ENCODE measurements at regions not wholly inside any gene's neighbourhood (a gene's known extent, or its start where the extent isn't known, plus 50 kb on each side); places are given as distances from the start of the nearest gene placed in this dataset.

DNA sequence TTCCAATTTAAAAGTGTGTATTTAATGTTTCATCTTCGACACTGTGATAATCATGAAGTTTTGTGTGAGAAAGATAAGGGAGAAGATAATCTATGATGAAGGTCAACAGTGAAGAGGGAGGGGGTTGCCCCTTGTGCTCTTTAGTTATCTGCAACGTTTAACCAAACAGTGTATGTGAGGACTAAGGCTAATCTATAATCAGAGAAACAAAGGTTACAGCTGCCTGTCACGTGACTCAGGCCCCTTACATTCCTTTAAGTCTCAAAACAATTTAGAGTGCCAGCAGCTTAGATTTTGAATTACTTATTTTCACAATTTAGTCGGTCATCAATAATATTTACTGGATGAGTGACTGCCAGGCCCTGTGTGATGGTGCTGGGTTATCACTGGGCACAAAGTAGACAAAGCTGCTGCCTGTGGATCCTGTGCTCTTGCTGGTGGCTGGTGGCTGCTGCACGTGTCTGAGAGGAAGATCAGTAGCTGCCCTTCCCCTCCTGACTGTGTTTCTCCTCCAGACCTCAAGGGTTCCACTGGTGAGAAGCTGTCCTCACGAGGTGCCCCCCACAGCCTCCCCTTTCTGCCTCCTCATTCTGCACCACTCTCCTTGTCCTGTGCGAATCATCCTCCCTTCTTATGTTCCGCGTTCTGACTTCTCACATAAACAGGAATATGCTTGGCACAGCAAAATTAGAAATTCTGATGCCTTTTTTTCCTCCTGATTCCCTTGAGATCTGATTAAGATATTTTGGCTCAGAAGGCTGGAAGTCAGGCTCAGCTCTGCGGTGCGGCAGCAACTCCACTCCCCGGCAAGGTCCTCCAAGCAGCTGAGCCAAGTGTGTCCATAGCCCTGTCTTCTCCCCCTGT is 331.1 kb upstream of the B3GAT1 start:
- DNase-seq, result no peak

DNA sequence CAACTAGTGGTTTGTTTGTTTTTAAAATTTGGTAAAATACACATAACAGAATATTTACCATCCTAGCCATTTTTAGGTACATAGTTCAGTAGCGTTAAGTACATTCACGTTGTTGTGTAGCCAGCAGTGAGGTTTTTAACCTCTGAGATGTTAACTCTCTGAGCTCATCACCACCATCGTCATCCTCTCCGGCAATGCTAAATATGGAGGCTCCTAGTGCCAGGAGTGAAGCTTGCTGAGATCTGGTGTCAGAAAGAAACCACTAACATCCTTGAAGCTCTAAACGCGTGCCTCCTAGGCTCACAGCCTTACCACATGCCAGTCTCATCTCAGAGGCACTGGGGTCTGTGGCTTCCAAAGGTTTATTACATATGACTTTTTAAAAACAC is 330.2 kb upstream of the B3GAT1 start:
- DNase-seq, result no peak

DNA sequence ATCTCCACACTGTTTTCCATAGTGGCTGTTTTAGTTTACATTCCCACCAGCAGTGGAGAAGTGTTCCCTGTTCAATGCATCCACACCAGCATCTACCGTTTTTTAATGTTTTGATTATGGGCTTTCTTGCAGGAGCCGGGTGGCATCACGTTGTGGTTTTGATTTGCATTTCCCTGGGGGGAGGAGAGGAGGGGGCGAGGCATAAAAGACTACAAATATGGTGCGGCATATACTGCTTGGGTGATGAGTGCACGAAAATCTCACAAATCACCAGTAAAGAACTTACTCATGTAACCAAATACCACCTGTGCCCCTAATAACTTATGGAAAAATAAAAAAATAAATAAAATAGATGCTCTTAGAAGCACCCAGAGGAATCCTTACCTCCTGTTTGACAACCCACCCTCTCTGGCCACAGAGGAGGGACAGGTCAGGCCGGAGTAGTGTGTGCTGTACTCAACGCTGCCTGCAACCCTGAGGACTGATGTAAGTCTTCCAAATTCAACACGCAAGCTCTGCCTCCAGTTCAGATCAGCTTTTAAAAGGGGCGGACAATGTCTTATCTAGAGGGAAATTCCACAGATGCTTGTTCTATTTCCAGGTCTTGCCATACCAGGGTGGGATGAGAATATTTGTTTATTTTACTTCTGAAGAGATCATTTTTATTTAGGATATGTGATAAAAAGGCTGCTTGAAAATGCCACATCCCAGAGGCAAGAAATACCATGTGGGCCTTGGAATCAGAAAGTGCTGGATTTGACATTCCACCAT is 329.6 kb upstream of the B3GAT1 start:
- no peak for DNase-seq

DNA sequence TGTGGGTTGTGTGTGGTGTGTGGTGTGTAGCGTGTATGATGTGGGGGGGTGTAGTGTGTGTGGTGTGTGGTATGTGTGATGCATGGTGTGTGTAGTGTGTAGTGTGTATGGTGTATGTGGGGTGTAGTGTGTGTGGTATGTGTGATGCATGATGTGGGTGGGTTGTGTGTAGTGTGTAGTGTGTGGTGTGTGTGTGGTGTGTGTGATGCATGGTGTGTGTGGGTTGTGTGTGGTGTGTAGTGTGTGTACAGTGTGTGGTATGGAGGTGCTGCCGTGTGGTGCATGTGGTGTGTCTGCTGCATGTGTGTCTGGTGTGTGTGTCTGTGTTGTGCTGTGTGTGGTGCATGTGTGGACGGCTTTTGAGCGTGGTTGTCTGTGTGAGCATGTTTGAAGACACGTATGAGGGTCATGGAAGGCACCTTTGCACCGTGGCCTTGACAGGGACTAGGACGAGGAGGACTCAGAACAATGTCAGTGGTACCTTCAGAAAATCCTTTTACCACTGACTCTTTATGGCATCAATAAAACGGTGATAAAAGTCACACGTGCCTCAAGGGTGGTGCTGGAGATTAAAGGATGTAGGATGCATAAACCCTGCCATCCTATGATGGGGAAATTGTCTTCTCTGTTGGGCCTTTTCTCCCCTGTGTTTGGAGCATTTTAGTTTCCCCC is 328.7 kb upstream of the B3GAT1 start:
- DNase-seq, result no peak

DNA sequence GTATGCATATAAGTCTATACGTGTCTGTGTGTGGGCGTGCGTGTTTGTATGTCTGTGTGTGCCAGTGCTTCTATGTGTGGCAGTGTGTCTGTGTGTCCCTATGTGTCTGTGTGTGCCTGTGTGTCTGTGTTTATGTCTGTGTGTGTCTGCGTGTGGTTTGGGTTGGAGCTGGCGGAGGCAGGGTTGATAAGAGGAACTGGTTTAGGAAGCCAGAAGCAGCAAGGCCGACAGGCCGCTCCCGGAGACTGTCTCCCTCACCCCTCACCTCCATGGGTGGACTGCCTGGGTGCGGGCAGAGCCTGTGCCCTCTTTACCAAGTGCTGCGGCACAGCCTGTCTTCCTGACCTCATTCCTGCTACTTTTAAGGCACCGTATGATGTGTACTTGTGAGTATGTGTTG is 327.1 kb upstream of the B3GAT1 start:
- DNase-seq, result no peak

DNA sequence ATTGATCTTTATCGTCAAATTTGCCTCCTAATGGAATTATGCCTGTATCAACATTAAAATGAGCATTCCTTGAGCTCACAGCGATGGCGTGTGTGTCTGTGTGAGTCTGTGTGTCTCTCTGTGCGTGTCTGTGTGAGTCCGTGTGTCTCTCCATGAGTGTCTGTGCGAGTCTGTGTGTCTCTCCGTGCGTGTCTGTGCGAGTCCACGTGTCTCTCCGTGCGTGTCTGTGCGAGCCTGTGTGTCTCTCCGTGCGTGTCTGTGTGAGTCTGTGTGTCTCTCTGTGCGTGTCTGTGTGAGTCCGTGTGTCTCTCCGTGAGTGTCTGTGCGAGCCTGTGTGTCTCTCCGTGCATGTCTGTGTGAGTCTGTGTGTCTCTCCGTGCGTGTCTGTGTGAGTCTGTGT is 326.5 kb upstream of the B3GAT1 start:
- no peak for DNase-seq

DNA sequence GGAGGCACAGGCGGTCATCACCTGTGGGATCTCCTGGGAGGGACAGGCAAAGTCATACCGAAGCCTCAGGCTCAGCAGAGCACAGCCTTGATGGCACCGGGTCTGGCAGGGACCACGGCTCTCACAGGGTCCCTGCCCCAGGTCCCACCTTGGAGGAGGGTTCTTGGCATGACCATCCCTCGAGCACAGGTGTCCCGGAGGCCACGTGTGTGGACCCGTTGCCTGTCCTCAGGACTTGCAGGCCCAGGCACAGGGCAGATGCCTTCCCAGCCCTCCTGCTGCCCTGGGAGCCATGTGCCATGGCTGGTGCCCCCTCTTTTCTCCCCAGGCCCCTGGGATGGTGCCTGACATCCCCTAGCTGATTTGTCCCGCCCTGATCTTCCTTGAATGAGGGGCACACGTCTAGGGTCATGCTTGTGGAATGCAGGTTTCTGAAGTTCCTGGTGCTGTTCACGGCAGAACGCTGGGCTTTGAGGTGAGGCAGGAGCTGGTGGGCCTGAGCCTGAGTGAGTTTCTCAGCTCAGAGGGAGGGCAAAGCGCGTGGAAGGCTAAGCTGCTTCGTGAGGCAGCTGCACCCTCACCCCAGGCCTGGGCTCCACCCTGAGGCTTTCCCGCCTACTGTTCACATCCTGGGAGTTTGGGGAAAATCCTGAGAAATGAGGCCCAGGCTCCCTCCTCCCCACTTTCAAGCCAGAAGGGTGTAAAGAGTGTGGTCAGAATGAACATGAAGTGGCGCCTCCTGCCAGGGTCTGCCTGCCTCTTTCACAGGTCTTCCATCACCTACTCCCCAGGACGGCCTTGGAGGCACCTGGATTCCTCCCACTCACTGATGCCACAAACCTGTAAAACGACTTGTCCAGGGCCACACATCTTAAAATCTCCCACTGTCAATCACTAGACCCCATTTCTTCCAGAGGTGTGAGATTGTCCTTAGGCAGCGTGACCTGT is 325.8 kb upstream of the B3GAT1 start:
- no peak for DNase-seq

DNA sequence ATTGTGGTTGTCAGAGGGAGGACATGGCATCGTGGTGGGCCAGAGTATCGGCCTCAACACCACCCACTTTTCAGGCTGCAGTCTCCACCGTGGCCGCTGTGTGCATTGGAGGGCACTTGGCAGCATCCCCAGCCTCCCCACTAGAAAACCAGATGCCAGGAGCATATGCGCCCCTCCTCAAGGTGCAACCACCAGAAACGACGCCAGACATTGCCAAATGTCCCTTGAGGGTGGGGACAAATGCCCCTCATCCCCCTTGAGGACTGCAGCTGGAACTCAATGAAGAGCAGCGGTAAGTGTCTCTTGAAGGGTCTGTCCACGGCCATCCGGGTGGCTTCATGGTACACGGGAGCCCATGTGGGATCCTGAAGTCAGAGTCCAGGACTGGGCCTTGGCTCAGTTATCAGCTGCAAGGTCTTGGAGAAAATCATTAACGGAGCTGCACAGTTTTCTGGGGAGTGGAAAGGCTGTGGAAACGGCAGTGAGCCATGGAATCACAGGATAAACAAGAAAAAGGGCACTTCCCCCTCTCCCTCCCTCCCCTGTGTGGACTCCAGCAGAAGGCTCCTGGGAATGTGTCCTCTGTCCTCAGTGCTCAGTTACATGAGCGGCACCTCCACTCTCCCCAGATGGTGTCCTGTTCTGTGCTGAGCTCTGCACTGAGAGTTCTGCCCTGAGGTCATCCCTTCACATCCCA is 324.4 kb upstream of the B3GAT1 start:
- DNase-seq, result no peak

DNA sequence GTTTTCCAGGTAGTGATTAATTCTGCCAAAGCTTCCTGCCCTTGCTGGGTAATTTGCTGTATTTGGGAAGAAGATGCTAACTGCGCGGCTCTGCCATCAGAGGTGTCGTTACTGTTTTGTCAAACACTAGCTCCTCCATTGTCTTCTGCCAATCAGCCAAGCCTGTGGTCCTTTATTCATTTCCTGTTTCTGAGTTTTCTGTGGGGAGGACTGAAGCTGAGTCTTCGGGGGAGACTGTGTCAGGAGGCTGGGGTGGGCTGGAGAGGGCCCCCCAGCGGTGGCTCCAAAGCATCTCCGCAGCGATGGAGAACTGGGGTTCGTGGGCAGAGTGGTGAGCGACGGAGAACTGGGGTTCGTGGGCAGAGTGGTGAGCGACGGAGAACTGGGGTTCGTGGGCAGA is 322.9 kb upstream of the B3GAT1 start:
- DNase-seq, result no peak

DNA sequence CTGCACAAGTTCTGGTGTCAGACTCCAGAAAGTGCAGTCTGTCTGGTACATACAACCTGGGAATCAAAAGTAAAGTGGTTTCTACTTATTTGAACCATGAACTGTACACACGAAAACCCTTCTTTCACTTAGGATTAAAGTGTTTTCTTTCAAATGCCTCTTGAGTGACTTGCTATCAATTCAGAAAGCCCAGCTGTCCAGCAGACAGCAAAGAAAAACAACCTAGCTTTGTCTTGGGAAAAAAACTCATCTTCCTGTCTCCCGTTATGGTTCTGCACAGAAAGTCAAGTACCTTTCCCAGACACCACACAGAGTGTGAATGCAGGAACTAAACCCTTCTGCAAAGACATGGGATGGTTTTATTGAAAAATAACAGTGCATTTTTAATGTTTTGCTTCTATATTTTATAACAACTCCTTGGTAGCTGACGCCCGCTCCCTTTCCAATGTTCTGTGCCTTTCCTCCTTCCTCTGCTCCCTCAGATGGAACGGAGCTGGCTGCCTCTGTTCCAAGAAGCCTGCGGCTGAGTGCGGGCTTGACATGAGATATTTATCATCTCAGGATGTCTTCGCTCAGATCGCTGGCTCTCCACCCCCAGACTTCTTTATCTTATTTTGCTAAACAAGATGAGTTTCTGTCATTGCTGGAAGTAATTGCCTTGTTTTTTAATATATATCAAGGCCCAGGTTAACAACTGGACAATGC is 322.3 kb upstream of the B3GAT1 start:
- DNase-seq, result no peak

DNA sequence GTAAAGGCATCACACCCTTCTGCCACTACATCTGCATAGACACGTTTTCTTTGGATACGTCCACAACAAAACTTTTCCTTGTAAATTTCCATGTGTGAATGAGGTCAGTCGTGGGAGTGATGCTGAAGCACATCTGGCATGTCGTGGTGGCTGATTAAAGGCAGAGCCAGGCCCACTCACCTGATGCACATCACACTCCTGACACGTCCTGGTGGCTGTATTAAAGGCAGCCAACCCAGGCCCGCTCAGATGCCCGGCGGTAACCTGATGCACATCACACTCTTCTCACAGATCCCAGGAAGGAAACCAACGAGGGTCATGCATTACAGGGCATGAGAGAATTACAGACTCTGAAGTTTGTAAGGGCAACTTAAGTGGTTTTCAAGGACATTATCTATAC is 321.6 kb upstream of the B3GAT1 start:
- DNase-seq, result no peak

DNA sequence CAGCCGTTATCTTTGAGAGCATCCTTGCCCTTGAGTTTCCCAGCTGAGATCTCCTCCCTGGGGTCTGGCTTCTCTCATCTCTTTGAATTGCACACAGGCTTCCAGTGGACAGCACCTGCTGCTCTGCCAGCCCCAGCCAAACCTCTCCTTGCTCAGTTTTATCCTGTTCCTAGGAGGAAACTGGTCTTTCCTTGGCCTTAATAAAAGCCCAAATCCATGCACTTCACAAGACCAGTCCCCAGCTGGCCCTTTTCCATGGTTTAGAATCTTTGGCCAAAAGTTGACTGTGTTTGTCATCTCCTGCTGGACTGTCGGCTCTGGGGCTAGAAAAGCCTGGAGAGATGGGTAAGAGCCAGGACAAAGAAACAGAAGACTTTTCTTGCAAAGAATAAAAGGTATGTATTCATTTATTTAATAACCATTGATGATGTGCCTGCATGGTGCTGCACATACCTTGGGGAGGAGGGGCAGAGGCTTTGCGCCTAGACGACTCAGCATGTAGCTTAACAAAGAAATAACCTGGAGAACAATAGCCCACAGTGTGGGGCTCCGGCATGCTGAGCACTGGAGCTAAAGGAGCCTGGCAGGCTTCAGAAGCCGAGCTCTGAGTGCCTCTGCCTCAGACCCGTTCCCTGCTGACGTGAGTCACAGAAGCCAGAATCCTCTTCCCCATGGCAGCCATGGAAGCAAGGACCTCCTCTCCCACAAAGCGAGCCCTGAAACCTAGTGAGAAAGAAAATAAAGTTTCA is 319.3 kb upstream of the B3GAT1 start:
- DNase-seq, result no peak

DNA sequence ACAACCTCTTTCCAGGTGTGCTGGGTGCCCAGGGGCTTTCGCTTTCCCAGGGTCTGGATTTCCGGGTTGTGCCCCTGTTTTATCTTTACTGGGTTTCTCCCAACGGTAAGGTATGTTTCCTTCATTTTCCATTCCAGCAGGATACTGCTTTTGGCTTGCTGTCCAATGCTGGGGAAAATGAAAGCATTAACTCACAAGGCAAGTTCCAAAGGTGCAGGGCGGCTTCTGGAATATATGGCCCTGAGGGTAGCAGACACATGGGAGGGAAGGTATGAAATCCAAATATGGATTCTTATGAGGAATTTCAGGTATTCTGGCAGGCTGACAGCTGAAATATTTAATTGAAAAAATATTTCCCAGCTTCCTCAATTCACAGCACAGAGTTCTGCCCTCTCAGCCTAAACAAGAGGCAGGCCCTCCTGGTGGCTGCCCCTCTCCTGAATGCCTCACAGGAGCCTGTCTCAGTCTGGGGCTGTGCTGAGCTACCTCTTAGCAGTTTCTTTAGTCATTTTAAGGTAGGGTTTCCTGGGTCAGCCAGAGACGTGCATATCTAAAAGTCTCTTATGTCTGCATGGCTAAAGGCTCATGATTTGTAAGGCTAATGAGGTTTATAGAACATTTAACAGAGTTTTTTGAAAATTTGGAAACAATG is 318.6 kb upstream of the B3GAT1 start:
- no peak for DNase-seq

DNA sequence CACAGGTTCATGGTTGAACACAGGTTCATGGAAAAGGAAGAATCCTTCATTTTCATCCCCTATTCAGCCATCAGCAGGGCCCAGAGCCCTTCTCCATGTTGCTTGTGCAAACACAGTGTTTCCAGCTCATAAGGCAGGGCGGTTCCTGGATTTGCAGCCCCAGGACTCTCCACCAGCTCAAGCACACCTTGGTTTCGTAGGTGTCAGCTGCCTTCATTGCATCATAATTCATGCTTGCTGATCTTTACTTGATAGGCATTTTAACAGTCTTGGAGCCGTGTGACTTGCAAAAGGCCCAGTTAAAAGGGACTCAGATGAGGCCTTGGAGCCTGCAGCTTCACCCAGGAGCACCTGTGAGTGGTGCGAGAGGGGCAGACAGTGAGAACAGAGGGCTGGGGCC is 318.1 kb upstream of the B3GAT1 start:
- no peak for DNase-seq

DNA sequence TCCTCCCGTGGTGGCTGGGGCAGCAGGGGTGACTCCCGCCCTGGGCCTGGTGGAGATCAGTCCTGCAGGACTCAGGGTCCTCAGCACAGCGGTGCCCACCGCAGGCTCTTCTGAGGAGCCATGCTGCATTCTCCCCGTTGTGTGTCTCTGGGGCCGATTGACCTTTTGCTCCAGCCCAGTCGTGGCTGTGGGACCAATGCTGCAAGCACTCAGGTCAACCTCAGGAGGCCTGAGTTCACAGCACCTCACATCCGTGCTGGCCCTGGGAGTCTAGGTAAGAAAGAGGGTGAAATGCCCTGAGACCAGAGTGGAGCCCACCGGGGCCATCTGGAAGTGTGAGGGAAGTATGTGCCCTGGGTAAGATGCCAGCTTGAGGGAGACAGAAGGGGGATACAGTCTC is 316.1 kb upstream of the B3GAT1 start:
- no peak for DNase-seq

DNA sequence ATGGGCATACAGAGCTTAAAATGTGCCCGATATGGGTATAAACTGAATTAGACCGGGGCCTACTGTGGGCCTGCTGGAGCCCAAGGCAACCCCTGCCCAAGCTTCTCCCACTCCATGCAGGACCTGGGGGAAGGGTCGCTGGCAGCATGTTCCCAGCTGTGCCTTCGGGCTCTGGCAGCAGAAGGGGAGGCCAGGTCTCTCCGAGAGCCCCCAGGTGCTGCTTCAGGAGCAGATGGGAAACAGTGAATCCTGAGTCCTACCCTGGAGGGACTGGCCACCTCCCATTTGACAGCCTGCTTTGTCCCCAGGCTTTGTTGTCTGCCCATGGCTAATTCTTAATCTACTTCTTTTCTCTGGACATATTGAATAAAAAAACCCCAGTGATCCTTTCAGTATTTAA is 315.6 kb upstream of the B3GAT1 start:
- no peak for DNase-seq

DNA sequence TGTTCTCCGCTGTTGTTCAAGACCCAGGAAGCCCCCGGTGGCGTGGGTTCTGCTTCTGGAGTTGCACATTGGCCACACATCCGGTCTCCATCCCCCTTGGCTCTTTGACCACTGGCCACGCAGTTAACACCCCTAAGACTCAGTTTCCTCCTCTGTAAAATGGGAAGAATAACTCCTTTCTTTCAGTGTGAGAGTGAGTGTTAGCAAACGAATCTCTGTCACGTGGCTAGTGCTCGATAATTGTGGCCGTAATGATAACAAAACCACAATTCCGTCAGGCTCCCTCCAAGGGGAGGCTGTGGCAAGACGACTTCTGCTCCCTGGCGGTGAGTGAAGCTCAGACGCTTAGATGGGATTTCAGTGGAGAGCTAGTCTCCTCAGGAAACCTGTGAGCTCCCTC is 315.2 kb upstream of the B3GAT1 start:
- no peak for DNase-seq

DNA sequence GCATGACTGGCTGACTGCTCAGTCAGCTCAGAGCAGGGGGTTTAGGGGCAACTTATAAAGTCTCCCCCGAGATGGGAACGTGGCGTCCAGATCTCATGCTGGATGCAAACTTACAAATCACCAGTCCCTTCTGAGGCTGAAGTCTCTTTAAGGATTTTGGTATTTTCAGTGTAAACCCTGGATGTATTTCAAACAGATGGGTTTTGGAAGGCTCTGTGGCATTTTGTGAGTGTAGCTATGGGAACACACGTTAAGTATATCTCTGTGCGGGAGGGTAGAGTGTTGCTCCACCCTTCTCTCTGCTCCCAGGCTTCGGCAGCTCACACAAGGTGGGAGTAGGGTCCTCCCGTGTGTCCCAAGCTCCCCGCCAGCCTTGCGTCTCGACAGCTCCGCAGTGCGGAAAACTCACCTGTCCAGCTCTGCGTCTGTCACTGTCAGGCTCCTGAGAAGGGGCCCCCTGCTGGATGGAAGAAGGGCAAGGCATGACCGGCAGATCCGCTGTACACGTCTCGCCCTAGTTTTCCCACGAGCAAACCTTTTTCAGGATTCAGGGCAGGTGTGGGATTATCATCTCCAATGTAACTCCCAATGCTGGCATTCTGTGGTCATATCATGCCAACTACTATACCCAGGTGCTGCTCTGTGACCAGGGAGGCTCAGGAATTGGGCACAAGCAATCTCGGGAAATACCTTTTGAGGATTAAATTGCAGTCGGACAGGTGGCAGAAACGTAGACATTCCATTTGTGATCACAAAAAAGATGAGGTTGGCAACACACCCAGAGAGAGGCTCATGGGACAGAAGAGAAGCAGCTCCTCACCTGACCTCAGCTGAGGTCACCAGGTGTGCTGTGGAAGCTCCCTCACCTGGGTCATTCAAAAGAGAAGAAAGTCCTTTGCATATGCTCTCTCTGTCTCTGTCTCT is 313.9 kb upstream of the B3GAT1 start:
- DNase-seq, result no peak

DNA sequence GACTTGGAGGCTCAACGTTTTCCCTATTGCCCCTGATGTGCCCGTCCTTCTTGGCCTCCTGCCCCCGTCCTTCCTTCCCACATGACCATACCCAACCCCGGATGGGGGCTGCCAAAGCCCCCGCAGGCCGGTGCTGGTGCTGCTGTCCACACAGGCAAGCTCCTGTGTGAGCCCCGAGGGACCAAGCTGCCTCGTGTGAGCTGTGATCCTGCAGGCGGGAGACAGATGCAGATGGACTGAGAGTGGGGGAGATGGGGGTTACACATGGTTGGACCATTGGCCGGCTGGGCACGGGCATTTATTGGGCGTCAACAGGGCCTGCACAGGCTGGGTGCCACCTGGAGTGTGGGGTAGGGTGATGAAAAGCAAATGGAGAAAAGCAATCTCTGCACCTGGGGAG is 313.2 kb upstream of the B3GAT1 start:
- no peak for DNase-seq

All from C1 segment of cervical spinal cord (tissue), 14 donors.